Endothelial cell (in vitro differentiated cells): ENCODE measurements at regions not wholly inside any gene's neighbourhood (a gene's known extent, or its start where the extent isn't known, plus 50 kb on each side); places are given as distances from the start of the nearest gene placed in this dataset.

Experiments
- DNase-seq: peaks from one replicate; pipeline ENCODE4 v3.0.0; 2021; ENCODE audit warnings: low spot score
- H3K27ac Mint-ChIP-seq: one replicate; pipeline ENCODE4 v1.8.0; 2021; ENCODE audit warnings: mixed read lengths, inconsistent platforms; ENCODE audit not compliant: unreplicated experiment
- H3K27me3 Mint-ChIP-seq: one replicate; pipeline ENCODE4 v1.8.0; 2021; ENCODE audit warnings: mild to moderate bottlenecking, moderate library complexity, mixed read lengths, inconsistent platforms; ENCODE audit not compliant: unreplicated experiment
- H3K36me3 Mint-ChIP-seq: one replicate; pipeline ENCODE4 v1.8.0; 2021; ENCODE audit warnings: mild to moderate bottlenecking, low read depth, mixed read lengths, inconsistent platforms; ENCODE audit not compliant: unreplicated experiment
- H3K4me1 Mint-ChIP-seq: one replicate; pipeline ENCODE4 v1.8.0; 2021; ENCODE audit warnings: mild to moderate bottlenecking, mixed read lengths, inconsistent platforms; ENCODE audit not compliant: unreplicated experiment
- H3K4me3 Mint-ChIP-seq: one replicate; pipeline ENCODE4 v1.8.0; 2021; ENCODE audit warnings: mild to moderate bottlenecking, mixed read lengths, inconsistent platforms; ENCODE audit not compliant: unreplicated experiment
- H3K9me3 Mint-ChIP-seq: one replicate; pipeline ENCODE4 v1.8.0; 2021; ENCODE audit warnings: mixed read lengths, inconsistent platforms; ENCODE audit not compliant: unreplicated experiment
- TF ChIP-seq, protein P1 (sequence below): fragments of 200-600 bp; sonication (generic); IDR thresholded peaks from one replicate; pipeline ENCODE4 v1.5.0; 2021; ENCODE audit warnings: antibody characterized with exemption; ENCODE audit not compliant: unreplicated experiment

GRCh38 chr13:104953588-104953987 lies 1581.9 kb downstream of the EFNB2 start:
- H3K36me3 Mint-ChIP-seq = no peaks in the 10 kb centered on the region
- H3K4me3 Mint-ChIP-seq = no peak overlapping the region
- H3K27me3 Mint-ChIP-seq = no peaks in the 10 kb centered on the region
- no peak overlapping the region for H3K27ac Mint-ChIP-seq
- no peaks in the 10 kb centered on the region for H3K9me3 Mint-ChIP-seq
- no peak for DNase-seq
- TF ChIP-seq, protein P1, sequence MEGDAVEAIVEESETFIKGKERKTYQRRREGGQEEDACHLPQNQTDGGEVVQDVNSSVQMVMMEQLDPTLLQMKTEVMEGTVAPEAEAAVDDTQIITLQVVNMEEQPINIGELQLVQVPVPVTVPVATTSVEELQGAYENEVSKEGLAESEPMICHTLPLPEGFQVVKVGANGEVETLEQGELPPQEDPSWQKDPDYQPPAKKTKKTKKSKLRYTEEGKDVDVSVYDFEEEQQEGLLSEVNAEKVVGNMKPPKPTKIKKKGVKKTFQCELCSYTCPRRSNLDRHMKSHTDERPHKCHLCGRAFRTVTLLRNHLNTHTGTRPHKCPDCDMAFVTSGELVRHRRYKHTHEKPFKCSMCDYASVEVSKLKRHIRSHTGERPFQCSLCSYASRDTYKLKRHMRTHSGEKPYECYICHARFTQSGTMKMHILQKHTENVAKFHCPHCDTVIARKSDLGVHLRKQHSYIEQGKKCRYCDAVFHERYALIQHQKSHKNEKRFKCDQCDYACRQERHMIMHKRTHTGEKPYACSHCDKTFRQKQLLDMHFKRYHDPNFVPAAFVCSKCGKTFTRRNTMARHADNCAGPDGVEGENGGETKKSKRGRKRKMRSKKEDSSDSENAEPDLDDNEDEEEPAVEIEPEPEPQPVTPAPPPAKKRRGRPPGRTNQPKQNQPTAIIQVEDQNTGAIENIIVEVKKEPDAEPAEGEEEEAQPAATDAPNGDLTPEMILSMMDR = no peak
- H3K4me1 Mint-ChIP-seq = no peaks in the 10 kb centered on the region

- H3K36me3 Mint-ChIP-seq = no peaks in the 10 kb centered on the region
- no peak overlapping the region for H3K27ac Mint-ChIP-seq
- no peak for DNase-seq
- TF ChIP-seq, protein P1 = no peak
- no peaks in the 10 kb centered on the region for H3K4me1 Mint-ChIP-seq
- no peaks in the 10 kb centered on the region for H3K9me3 Mint-ChIP-seq
- no peak overlapping the region for H3K4me3 Mint-ChIP-seq
- H3K27me3 Mint-ChIP-seq = no peaks in the 10 kb centered on the region
Observed at GRCh38 chr13:104949840-104950740, 1585.4 kb downstream of the EFNB2 start.

- Mint-ChIP-seq H3K27me3 (peaks cover 2% of the 10 kb centered on the region), H3K4me3 (no peak overlapping the region), H3K9me3 (no peaks in the 10 kb centered on the region), H3K36me3 (no peaks in the 10 kb centered on the region), H3K27ac (no peak overlapping the region), H3K4me1 (no peaks in the 10 kb centered on the region)
- TF ChIP-seq, protein P1 = no peak
- no peak for DNase-seq
Observed at GRCh38 chr13:104944176-104944575, 1591.3 kb downstream of the EFNB2 start.

DNA sequence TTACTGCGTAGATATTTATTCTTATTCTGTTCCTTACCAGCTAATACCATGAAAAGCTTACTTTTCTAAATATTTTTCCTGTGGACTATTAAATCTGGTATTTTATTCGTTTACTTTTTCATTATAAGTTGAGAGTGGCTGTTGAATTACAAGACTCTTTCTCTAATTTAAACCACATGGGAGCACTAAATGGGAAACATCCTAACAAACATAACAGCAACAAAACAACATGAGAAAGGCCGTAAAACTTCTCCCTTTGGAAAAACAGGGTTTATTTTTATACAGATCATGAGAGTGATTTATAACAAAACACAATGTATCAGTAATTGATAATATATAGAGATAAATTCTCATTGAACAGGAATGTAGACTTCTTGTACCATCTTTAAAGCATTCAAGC lies 1592.1 kb downstream of the EFNB2 start:
- TF ChIP-seq, protein P1 = no peak
- Mint-ChIP-seq H3K4me3 (no peak overlapping the region), H3K4me1 (no peaks in the 10 kb centered on the region), H3K9me3 (no peaks in the 10 kb centered on the region), H3K27ac (no peak overlapping the region), H3K27me3 (peaks cover 2% of the 10 kb centered on the region), H3K36me3 (no peaks in the 10 kb centered on the region)
- DNase-seq = no peak

DNA sequence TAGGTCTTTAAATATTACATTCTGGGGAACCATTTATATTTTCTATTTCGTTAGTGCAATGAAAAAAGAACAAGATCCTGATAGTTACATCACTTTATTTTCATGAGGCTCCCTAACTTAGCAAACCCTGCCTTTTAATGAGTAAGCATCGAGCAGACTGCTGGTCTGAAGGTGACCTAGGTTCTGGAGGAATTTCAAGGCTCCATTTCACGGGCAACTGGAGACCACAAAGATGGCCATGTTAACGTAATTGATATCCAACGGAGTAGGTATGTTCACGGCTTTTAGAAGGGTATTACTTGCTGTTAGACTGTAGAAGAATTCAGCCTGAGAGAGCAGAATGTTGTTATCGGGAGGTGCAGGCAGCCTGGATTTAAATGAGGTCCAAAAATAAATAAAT lies 1597.6 kb downstream of the EFNB2 start:
- peaks cover 4% of the 10 kb centered on the region for H3K27me3 Mint-ChIP-seq
- DNase-seq = no peak
- H3K36me3 Mint-ChIP-seq = no peaks in the 10 kb centered on the region
- H3K9me3 Mint-ChIP-seq = no peaks in the 10 kb centered on the region
- no peak overlapping the region for H3K4me3 Mint-ChIP-seq
- H3K27ac Mint-ChIP-seq = no peak overlapping the region
- TF ChIP-seq, protein P1 = no peak
- no peaks in the 10 kb centered on the region for H3K4me1 Mint-ChIP-seq
